Neural progenitor cell (in vitro differentiated cells): ENCODE measurements at regions not wholly inside any gene's neighbourhood (a gene's known extent, or its start where the extent isn't known, plus 50 kb on each side); places are given as distances from the start of the nearest gene placed in this dataset.

Source experiments
- DNase-seq: peaks from one replicate; pipeline ENCODE4 v3.0.0-alpha.2; 2016; ENCODE audit warnings: low spot score
- H2AFZ ChIP-seq: fragments of 200-600 bp; sonication (generic); replicated peaks from 2 replicates; pipeline ENCODE4 v1.6.1; 2016; ENCODE audit warnings: antibody characterized with exemption
- H3F3A ChIP-seq: fragments of 200-600 bp; sonication (generic); 2 replicates; pipeline ENCODE4 v1.6.1; 2016; ENCODE audit warnings: antibody characterized with exemption, low read depth
- H3K27ac ChIP-seq: fragments of 200-600 bp; sonication (generic); 2 replicates; pipeline ENCODE4 v1.5.1; 2016; ENCODE audit warnings: mild to moderate bottlenecking
- H3K27me3 ChIP-seq: fragments of 200-600 bp; sonication (generic); 2 replicates; pipeline ENCODE4 v1.6.1; 2016; ENCODE audit warnings: mild to moderate bottlenecking, moderate library complexity
- H3K36me3 ChIP-seq: fragments of 200-600 bp; sonication (generic); 2 replicates; pipeline ENCODE4 v1.5.1; 2016
- H3K4me1 ChIP-seq: fragments of 200-600 bp; sonication (generic); 2 replicates; pipeline ENCODE4 v1.6.1; 2016; ENCODE audit warnings: mixed run types
- H3K4me2 ChIP-seq: fragments of 200-600 bp; sonication (generic); 2 replicates; pipeline ENCODE4 v1.6.1; 2016
- H3K4me3 ChIP-seq: fragments of 200-600 bp; sonication (generic); 2 replicates; pipeline ENCODE4 v1.5.1; 2016
- H3K79me2 ChIP-seq: fragments of 200-600 bp; sonication (generic); 2 replicates; pipeline ENCODE4 v1.6.1; 2016; ENCODE audit warnings: low read depth
- H3K9ac ChIP-seq: fragments of 200-600 bp; sonication (generic); 2 replicates; pipeline ENCODE4 v1.6.1; 2016
- H3K9me3 ChIP-seq: fragments of 200-600 bp; sonication (generic); 2 replicates; pipeline ENCODE4 v1.5.1; 2016; ENCODE audit warnings: low read depth
- H4K20me1 ChIP-seq: fragments of 200-600 bp; sonication (generic); 2 replicates; pipeline ENCODE4 v1.6.1; 2016; ENCODE audit warnings: low read depth
- H3K27ac Mint-ChIP-seq: 3 replicates; pipeline ENCODE4 v1.8.0; 2021; ENCODE audit warnings: mixed read lengths
- H3K27me3 Mint-ChIP-seq: 2 replicates; pipeline ENCODE4 v1.8.0; 2022; ENCODE audit warnings: low read depth, mild to moderate bottlenecking, inconsistent platforms, moderate library complexity, mixed read lengths; ENCODE audit not compliant: insufficient read depth
- H3K36me3 Mint-ChIP-seq: 3 replicates; pipeline ENCODE4 v1.8.0; 2021; ENCODE audit warnings: mixed read lengths
- H3K4me1 Mint-ChIP-seq: 3 replicates; pipeline ENCODE4 v1.8.0; 2021; ENCODE audit warnings: mixed read lengths
- H3K4me3 Mint-ChIP-seq: 3 replicates; pipeline ENCODE4 v1.8.0; 2021; ENCODE audit warnings: mild to moderate bottlenecking, moderate library complexity, mixed read lengths
- H3K9me3 Mint-ChIP-seq: 3 replicates; pipeline ENCODE4 v1.8.0; 2020; ENCODE audit warnings: mixed read lengths
- EZH2 ChIP-seq: fragments of 200-600 bp; sonication (generic); IDR thresholded peaks from 2 replicates; pipeline ENCODE4 v1.6.1; 2017; ENCODE audit warnings: antibody characterized with exemption, mild to moderate bottlenecking, moderate library complexity
- EZH2phosphoT487 ChIP-seq: fragments of 200-600 bp; sonication (generic); IDR thresholded peaks from 2 replicates; pipeline ENCODE4 v1.6.1; 2017; ENCODE audit warnings: antibody characterized with exemption
- TF ChIP-seq, protein P1 (sequence below): fragments of 200-600 bp; sonication (generic); IDR thresholded peaks from 2 replicates; pipeline ENCODE4 v1.5.1; 2017; ENCODE audit warnings: antibody characterized with exemption, mild to moderate bottlenecking

DNA sequence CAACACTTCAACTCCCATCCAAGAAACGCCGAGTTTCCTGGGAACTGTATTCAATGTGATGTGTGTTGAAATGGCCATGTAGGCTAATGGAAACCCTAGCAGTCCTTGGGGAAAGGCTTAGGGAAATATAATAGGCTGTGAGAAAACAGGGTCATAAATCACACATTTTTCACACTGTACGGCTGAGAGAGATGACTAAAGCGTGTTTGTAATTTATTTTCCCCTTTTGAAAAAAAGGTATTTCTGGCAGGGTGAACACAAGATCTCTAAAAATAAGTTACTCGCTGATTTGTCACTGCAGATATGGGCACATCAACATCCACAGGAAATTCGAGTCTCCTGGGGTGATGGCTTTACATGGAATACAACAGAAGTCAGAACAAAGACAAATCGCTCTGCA lies 109.6 kb upstream of the ST6GAL2 start:
- Mint-ChIP-seq H3K4me1 (peaks cover 24% of the 10 kb centered on the region), H3K27me3 (no peaks in the 10 kb centered on the region), H3K36me3 (no peaks in the 10 kb centered on the region), H3K9me3 (peaks cover 4% of the 10 kb centered on the region), H3K4me3 (no peak overlapping the region), H3K27ac (no peak overlapping the region)
- Histone ChIP-seq H3K27ac (no peak overlapping the region), H3K4me3 (no peak overlapping the region), H3K9me3 (no peaks in the 10 kb centered on the region), H3K79me2 (no peaks in the 10 kb centered on the region), H3K27me3 (no peaks in the 10 kb centered on the region), H3F3A (no peaks in the 10 kb centered on the region), H2AFZ (no peak overlapping the region), H4K20me1 (no peaks in the 10 kb centered on the region), H3K9ac (no peak overlapping the region), H3K4me1 (peaks cover 7% of the 10 kb centered on the region), H3K4me2 (no peak overlapping the region), H3K36me3 (no peaks in the 10 kb centered on the region)
- TF ChIP-seq, protein P1, sequence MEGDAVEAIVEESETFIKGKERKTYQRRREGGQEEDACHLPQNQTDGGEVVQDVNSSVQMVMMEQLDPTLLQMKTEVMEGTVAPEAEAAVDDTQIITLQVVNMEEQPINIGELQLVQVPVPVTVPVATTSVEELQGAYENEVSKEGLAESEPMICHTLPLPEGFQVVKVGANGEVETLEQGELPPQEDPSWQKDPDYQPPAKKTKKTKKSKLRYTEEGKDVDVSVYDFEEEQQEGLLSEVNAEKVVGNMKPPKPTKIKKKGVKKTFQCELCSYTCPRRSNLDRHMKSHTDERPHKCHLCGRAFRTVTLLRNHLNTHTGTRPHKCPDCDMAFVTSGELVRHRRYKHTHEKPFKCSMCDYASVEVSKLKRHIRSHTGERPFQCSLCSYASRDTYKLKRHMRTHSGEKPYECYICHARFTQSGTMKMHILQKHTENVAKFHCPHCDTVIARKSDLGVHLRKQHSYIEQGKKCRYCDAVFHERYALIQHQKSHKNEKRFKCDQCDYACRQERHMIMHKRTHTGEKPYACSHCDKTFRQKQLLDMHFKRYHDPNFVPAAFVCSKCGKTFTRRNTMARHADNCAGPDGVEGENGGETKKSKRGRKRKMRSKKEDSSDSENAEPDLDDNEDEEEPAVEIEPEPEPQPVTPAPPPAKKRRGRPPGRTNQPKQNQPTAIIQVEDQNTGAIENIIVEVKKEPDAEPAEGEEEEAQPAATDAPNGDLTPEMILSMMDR, result no peak
- TF ChIP-seq EZH2, result no peak
- no peak for TF ChIP-seq EZH2phosphoT487
- DNase-seq, result no peak

DNA sequence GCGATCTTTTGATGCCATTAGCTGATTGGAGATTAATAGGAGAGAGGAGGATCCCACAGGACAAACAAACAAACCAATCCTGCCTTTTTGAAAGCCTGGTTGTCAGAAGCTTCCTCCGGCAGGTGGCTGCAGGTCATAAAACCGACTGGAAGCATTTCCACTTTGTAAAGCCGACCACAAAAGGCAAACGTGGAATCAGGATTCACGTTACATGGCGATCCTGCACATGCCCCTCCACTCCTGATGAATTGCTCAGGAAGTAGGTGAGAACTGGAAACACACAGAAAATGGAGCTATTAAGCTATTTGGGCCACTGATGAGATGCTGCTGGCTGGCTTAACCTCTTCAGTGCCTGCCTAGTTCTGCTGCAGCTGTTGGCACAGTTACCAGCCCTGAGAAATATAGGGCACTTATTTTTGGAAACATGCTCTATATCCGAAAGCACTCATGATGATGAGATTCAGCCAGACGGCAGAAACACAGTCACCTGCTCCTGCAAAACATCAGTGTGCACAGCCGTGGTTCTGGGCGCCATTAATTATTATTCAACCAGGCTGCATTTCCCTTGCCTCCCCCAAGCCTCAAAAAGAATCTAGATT lies 110.3 kb upstream of the ST6GAL2 start:
- no peaks in the 10 kb centered on the region for H3K79me2 ChIP-seq
- H3F3A ChIP-seq, result no peaks in the 10 kb centered on the region
- no peak overlapping the region for H3K4me2 ChIP-seq
- no peak overlapping the region for H3K9ac ChIP-seq
- Mint-ChIP-seq H3K27ac (no peak overlapping the region), H3K9me3 (peaks cover 4% of the 10 kb centered on the region), H3K4me1 (peaks cover 22% of the 10 kb centered on the region), H3K27me3 (no peaks in the 10 kb centered on the region), H3K36me3 (no peaks in the 10 kb centered on the region), H3K4me3 (no peak overlapping the region)
- TF ChIP-seq EZH2phosphoT487 (no peak), EZH2 (no peak)
- TF ChIP-seq, protein P1, result no peak
- H3K27me3 ChIP-seq, result no peaks in the 10 kb centered on the region
- H3K4me1 ChIP-seq, result peaks cover 7% of the 10 kb centered on the region
- H3K27ac ChIP-seq, result no peak overlapping the region
- DNase-seq, result no peak
- no peaks in the 10 kb centered on the region for H3K36me3 ChIP-seq
- H2AFZ ChIP-seq, result no peak overlapping the region
- H4K20me1 ChIP-seq, result no peaks in the 10 kb centered on the region
- no peak overlapping the region for H3K4me3 ChIP-seq
- H3K9me3 ChIP-seq, result no peaks in the 10 kb centered on the region

DNA sequence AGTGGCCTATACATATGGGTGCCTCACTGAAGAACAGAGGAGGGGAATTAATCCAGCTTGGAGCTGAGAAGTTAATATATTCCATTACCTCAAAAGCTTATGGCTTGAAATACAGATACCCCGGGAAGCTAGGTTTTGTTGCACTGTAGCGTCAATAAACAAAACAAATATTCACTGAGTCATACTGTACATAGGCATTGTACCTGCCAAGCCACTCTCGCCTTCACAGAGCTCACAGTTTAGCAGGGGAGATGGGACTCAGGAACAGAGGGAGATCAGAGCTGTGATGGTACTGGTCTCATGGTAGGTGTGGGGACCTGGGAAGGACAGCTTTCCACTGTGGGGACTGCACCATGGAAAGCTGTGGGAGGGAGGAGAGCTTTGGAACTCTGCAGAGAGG lies 111.2 kb upstream of the ST6GAL2 start:
- Mint-ChIP-seq H3K36me3 (no peaks in the 10 kb centered on the region), H3K27me3 (no peaks in the 10 kb centered on the region), H3K4me1 (peaks cover 22% of the 10 kb centered on the region), H3K4me3 (no peak overlapping the region), H3K27ac (no peak overlapping the region), H3K9me3 (peaks cover 4% of the 10 kb centered on the region)
- no peak overlapping the region for H2AFZ ChIP-seq
- no peak overlapping the region for H3K9ac ChIP-seq
- no peaks in the 10 kb centered on the region for H3K79me2 ChIP-seq
- H3K27ac ChIP-seq, result no peak overlapping the region
- H3K36me3 ChIP-seq, result no peaks in the 10 kb centered on the region
- H3F3A ChIP-seq, result no peaks in the 10 kb centered on the region
- TF ChIP-seq, protein P1, result no peak
- TF ChIP-seq EZH2phosphoT487, result no peak
- TF ChIP-seq EZH2, result no peak
- DNase-seq, result no peak
- H4K20me1 ChIP-seq, result no peaks in the 10 kb centered on the region
- no peak overlapping the region for H3K4me2 ChIP-seq
- peaks cover 7% of the 10 kb centered on the region for H3K4me1 ChIP-seq
- no peak overlapping the region for H3K4me3 ChIP-seq
- H3K9me3 ChIP-seq, result no peaks in the 10 kb centered on the region
- H3K27me3 ChIP-seq, result no peaks in the 10 kb centered on the region
